PC-3 (cell line): ENCODE measurements at regions not wholly inside any gene's neighbourhood (a gene's known extent, or its start where the extent isn't known, plus 50 kb on each side); places are given as distances from the start of the nearest gene placed in this dataset.

Experiments used
- CTCF ChIP-seq: fragments of 300-600 bp; sonication (generic); conservative IDR thresholded peaks from 2 replicates; pipeline ENCODE4 v1.5.1; 2017; ENCODE audit warnings: antibody characterized with exemption, low read depth, mild to moderate bottlenecking, low read length
- EZH2 ChIP-seq: fragments of 300-600 bp; sonication (generic); IDR thresholded peaks from one replicate; pipeline ENCODE4 v1.6.1; 2017; ENCODE audit warnings: antibody characterized with exemption, mild to moderate bottlenecking, low read length; ENCODE audit not compliant: unreplicated experiment

DNA sequence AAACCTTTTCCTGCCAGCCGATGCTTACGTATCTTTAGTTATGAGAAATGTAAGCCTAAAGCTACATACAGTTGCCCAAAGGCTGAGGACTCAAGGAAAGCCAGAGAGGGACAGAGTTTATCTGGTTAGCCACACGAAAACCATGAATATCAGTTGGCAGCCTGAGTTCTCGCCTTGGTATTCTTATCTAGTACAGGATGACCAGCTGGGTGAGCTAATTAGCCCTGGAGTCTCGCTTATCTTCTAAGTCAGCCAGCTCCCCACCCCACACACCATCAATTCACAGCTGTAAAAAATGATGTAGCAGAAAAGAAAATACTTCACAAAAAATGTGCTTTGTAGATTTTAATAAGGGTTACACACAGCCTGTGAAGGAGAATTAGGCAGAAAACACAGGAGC lies 617.5 kb upstream of the SOX11 start:
- TF ChIP-seq CTCF (no peak), EZH2 (no peak)
